Stimulated activated CD8-positive, alpha-beta memory T cell treated with anti-CD3 and anti-CD28 coated beads, Interleukin-15, amount 100 ng/mL, for 48 hours (primary cell): ENCODE measurements at regions not wholly inside any gene's neighbourhood (a gene's known extent, or its start where the extent isn't known, plus 50 kb on each side); places are given as distances from the start of the nearest gene placed in this dataset.
"Not testable (repeated sequence)": the region's sequence is repeated elsewhere in the genome, so short reads cannot be mapped to it uniquely, and the experiment has no call there.

Source experiments
- DNase-seq, 2 donors: peaks; one replicate each; pipeline ENCODE4 v3.0.0-alpha.2; 2020; ENCODE audit warnings: low read depth in 2 of 2

DNA sequence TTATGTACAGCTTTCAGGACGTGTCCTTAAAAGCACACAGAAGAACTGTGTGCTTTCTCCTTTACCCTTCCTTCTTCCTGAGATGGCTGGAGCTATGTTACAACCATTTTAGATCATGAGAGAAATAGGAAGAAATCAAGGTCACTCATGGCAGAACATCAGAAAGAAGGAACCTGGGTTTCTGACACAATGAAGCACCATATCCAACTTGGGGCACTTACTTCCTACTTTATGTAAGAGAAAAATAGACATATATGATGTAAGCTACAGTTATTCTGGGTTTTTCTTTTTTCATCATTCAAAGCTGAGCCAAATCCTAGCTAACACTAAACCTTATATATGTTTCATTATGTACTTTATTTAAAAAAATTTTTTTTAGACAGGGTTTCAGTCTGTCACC, 79.5 kb downstream of the FAM161A start:
- DNase-seq, result no peak

DNA sequence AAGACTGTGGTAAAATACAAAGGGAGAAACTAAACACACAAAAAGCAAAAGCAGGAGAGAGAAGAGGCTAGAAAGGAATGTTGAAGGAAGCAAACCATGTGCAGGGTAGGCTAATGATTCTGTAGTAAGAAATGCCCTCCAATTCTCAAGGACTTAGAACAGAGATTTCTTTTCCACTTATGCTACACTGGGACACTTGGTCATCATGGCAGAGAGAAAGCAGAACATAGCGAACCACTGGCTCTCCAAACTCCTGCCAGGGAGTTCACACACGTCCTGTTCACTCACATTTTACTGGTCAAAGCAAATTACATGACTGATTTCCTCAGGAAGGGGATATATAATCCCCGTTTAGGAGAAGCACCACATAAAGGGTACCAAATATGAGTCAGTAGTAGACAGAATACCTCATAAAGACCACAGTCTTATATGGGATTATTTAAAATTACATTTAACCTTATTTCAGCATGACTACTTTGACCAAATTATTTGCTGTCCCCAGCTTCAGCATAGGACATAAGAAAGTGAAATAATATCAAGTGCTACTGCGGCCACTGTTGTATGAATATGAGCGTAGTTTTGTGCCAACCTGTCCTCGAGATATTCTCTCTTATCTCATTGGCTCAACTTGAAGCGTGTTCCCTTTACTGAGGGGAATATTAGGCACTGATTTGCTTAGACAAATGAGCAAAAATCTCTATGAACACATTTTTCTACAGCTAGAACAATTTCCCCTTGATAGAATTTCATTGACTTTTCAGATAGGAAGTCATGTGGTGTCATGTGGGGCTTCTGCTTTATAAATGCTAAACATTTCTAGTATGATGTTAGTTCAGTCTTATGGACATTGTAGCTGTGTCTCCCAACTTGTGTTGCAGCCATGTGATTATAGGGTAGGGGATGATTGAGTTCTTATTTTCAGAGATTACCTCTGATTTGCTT, 81.7 kb downstream of the FAM161A start:
- no peak for DNase-seq

DNA sequence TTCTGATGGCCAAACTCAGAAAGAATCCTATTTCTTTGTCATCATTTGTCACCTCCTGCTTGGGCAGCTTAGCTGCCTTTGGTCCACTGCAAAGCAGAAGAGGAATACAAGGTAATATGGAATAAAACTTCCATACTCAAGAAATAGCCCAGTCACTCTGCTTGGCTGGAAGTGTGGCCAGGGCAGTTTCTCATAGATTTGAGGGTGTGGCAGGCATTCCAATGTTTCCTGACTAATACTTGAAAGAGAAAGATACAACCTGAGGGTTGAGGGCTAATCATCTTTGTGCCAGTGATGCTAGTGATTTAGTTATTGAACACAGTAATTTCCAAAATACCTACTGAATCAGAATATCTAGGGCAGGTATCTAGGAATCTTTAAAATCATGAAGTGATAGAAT, 83.1 kb downstream of the FAM161A start:
- no peak for DNase-seq

DNA sequence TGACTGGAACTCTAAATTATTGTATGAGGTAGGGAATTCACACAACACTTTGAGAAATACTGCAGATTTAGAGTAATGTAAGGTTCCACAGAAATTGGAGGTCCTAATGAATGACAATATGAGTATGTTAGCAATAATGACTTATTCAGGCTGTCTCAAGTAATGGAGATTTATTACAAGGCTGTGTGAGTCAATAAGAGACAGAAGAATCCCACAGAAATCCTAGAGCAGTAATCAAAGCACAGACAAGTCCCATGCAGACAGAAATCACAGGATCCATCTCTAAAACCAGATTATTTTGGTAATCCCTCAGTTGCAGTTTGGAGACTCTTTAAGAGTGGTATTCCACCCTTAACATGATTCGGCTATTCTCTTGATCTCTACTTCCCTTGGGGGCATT, 83.6 kb downstream of the FAM161A start:
- no peak for DNase-seq

DNA sequence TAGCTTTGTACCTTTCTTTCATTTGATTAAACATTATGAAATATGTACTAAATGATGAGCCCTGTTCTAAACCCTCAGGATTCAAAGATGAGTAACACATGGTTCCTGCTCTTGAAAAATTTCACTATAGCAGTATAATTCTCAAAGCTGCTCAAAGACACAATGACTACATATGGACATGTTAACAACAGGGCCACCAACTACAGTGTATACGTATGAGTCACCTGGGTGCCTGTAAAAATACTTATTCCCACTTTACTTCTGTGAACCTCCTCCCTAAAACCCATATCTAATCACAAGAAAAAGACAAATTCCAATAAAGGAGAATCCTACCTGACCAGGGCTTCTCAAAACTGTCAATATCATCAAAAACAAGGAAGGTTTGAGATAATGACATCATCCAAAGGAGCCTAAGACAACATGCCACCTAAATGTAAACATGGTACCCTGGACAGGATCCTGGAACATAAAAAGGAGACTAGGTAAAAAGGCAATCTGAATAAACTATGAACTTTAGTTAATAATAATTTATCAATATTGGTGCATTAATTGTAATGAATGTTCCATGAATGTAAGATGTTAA, 84.7 kb downstream of the FAM161A start:
- no peak for DNase-seq

DNA sequence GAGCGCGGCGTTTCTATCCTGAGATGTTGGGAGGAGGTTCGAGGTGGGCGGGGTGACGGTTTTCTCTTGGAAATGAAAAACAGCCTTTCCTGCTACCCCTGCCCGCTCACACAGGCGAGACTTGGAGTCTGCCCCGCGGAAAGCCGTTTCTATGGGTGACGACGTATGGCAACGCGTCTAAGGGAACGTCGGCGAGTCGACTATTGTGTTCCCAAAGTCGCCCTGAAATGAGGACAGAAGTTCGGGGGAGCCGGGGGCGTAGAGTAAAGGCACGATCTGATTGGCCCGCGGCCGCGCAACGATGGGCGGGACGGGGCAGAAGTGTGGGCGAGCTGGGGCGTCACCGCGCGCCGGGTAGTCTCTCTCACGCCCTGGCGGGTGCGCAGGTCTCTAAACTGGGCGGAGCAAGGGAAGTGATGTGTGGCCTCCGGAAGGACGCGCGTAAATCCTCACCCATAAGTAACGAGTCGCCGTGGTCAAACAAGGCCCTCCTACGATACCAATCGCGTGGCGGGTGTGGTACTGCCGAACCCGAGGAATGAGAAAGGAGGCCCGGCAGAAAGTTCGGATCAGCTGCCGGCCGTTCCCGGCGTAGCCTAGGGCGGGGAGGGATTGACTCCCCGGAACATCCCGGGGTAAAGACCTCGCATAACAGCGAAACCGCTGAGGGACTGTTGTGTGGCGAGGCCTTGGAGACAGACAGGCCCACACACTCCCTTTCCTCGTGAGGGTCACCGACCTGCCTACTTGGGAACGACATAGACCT, 89.6 kb downstream of the FAM161A start:
- DNase-seq, result peak; percentile 96 to 97

DNA sequence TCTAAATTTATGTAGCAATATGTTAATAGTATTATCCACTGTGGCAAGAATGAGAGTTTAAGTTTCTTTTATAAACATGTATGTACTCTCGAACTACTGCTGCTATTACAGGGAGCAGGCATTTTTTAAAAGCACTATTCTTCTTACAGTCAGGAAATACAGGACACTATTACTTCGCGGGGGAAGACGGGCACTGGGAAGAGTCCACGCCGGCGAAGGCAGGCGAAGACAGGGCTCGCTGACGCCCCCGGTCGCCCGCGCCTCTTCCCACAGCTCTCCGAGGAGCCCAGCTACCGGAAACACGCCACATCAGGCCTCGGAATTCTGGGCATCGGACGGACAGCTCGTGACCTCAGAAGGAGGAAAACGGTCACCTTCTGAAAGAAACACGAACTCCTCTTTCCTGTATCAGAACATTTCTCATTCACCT, 90.2 kb downstream of the FAM161A start:
- DNase-seq, result peak in 1 of 2 donors; percentile 31

DNA sequence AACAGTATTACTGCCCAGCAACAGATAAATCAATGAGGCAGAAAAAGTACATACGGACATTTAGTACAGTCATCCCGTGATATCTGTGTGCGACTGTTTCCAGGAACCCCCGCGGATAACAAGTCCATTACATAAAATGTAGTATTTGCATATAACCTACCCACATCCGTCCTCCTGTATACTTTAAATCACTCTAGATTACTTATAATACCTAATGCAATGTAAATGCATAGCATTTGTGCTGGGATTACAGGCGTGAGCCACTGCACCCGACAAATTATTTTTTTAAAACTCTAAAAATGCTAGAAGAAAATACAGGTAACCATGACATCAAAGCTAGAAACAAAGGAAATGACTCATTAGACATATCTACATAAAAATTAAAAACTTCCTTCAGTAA, 91.6 kb downstream of the FAM161A start:
- peak in 1 of 2 donors; percentile 4 for DNase-seq

DNA sequence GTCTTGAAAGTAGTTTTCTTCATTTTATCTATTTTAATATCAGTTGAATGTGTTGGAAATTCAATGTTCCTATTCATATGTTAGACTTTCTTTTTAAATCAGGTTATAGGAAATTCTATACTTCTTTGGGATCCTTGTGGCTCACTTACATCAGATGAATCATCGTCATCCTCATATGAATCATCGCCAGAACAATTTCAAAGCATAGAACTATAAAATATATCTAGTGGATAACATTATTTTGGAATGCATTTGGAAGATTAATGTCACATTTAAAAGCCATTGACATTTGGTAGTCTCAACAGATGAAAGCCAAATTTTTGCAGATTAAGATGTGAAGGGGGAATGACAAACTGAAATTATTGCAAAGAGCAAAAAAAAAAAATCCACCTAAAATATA, 94.1 kb downstream of the FAM161A start:
- DNase-seq, result no peak

DNA sequence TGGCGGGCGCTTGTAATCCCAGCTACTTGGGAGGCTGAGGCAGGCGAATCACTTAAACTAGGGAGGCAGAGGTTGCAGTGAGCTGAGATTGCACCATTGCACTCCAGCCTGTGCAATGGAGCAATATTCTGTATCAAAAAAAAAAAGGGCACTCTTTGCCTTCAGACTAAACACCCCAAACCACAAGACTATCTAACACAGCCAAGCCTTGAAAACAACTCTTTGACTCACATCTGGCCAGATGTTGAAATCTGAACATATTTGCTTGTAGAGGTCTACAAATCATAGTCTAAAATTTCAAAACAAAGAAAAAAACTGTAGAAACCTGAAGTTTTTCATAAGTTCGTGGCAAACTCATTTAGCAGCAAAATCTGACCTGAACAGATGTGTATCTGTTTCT, 94.9 kb downstream of the FAM161A start:
- DNase-seq, result no peak

DNA sequence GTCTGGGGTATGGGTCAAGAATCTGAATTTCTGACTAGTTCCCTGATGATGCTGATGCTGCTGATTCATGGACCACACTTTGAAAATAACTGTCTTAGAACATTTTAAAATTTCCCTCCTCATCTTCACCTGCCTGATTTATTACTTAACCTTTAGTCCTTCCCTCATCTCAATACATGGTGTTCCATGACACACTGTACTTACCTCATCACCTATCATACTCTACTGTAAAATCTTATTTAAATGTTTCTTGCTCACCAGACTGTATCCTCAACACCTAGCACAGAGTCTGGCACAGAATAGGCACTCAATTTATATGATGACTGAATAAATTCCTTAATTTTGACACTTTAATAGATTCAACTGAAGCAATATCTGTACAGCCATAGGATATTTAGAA, 95.7 kb downstream of the FAM161A start:
- DNase-seq, result no peak

DNA sequence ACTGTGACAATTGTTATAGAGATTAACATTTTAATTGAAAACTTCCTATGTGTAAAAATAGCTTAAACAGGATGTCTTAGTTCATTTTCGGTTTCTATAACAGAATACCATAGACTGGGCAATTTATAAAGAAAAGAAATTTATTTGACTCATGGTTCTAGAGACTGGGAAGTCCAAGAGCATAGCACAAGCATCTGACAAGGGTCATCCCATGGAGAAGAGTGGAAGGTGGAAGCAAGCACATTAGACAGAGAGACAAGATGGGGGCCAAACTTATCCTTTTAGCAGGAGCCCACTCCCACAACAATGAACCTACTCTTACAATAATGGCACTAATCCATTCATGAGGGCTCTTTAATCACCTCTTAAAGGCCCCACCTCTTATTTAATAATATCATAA, 100.3 kb downstream of the FAM161A start:
- DNase-seq, result no peak

DNA sequence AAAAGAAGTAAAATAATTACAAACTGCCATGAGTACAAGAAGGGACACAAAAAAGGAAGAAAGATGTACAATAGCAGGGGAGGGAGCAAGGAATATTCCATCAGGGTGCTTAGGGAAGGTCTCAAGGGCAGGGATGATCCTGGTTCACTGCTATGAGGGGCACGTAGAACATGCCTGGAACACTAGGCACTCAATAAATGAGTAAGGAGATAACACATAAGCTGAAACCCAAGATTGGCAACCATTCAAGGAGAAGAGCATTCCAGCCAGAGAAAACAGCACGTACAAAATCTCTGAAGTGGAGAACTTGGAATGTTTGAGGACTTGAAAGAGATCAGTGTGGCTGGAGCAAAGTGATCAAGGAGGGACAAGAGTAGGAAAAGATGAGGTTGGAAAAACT, 103.2 kb downstream of the FAM161A start:
- DNase-seq, result no peak

DNA sequence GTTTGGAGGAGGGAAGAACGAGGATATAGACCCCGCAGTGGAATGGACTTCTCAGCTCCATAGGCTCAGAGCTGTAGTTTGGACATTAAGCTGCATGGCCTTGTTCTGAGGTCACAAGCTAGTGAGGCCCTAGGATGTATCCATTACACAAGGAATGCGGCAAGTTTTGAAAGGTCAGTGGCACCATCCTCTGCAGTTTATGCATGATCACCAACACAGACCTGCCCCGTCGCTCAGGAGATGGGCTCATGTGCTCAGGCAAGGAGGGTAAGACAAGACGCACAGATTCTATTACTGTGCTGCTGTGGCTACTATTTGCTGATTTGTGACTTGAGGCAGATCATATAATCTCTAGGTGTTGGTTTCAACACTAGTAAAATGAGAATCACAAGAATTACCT, 110.9 kb downstream of the FAM161A start:
- no peak for DNase-seq

DNA sequence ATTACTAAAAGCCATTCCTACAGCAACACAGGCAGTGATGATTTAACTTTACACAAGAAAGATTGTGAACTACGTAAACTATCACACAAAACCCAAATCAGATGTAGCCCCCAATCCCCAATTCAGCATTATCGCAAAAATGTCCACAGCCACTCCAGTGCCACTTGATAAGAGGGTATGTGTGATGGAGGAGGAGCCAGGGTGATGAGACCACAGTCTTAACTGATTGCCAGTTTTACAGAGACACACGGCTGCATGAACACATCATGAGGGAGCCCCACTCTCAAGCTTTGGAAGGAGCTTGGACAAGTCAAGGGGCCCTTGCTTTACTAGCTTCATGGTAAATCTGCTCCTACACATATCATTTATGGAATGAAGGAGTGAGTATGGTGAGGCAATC, 116.0 kb downstream of the FAM161A start:
- DNase-seq, result no peak

DNA sequence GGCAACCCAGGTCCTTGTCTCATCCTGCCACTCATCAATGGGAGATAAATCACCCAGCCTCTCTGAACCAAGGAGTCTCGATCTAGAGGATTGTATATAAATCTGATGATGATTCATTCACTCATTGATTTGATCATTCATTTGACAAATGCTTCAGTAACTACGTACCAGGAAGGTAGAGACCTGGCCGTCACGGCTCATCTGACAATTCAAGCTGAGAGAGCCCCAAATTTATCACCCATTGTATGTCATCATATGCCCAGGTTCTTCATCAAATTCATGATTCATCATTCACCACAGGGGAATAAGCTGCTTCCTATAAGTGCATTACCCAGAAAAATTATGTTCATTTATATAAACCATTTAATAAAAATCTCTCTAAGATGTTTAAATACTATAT, 116.9 kb downstream of the FAM161A start:
- no peak for DNase-seq

DNA sequence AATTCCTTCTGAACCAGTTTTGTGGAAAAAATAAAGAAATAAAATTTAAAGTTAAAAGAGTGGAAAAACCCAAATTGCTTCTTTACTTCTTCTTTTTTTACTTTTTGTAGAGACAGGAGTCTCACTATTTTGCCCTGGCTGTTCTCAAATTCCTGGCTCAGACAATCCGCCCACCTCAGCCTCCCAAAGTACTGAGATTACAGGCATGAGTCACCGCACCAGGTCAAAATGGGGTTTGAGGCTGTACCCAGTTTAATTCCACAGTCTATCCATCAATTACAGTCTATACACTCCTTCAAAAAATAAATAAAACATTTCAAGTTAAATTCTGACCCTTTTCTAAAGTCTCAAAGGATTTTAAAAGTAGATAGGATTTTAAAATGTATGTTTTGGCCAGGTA, 120.3 kb downstream of the FAM161A start:
- DNase-seq, result no peak

DNA sequence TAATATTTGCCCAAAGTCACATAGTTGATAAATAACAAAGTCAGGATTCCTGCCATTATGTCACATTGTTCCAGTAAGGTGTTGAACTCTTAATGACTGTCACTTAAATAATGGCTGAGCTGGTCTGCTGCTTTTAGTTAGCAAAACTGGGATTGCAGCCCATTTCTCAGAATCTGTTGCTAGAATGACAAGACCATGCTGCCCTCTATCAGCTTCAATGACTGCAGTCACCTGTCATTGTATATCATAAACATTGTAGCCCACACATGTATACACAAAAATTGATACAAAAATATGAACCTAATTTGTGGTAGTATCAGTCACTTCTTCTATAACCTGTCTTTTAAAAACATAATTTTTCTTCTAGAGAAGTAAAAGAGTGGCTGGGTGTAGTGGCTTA, 121.1 kb downstream of the FAM161A start:
- no peak for DNase-seq

DNA sequence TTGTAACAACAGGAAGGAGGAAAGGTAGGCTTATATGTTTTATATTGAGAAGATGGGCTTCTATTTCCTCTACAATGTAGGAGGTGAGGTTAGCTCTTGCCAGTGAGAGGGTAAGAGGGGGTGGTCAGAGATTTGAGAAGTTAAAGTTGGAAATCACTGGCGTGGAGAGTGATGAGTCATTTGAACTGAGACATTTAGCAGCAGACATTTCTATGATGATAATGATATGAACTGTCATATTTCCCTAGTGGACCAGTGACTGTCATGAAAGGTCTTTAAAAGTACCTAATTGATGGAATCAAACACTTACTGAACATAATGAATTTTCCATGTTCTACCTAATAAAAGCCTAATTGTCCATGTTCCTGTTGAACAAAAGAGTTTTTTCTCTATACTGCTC, 126.1 kb downstream of the FAM161A start:
- DNase-seq, result no peak

DNA sequence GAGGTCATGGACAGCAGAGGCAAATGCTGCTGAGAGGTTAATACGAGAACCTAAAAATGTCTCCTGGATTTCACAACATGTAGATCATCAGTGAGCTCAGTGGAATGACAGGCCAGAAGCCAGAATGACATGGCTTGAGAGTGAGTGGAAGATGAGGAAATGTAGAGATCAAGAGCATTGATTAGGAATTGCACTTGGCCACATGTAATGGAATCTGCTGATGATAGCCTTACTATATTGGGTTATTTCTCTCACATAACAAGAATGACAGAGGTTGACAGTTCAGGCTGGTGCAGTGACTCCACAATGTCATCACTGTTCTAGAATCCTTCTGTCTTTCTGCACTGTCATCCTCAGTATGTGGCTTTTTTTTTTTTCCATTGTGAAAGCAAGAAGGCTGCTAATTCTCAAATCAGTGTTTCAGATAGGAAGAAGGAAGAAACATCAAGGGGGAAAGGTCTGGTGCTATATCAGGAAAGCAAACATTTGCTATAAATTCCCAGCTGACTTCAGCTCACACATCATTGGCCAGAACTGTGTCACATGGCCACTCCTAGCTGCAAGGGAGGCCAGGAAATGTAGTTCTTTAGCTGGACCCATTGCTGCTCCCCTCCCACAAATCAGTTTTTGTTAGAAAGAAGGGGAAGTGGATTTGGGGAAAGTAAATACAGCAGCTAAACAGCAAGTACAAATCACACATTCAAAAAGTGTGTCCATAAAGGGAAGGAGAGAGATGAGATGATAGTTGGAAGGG, 127.2 kb downstream of the FAM161A start:
- DNase-seq, result no peak

DNA sequence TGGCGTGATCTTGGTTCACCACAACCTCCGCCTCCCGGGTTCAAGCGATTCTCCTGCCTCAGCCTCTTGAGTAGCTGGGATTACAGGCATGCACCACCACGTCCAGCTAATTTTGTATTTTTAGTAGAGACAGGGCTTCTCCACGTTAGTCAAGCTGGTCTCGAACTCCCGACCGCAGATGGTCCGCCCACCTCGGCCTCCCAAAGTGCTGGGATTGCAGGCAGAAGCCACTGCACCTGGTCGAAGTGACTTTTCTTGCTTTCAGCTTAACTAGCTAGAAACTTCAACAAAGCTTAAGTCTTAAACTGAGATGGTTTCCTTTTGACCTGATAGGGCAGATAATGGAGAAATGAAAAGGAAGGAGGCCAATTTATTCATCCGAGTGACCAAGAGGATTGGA, 130.5 kb downstream of the FAM161A start:
- DNase-seq, result not testable (repeated sequence)

DNA sequence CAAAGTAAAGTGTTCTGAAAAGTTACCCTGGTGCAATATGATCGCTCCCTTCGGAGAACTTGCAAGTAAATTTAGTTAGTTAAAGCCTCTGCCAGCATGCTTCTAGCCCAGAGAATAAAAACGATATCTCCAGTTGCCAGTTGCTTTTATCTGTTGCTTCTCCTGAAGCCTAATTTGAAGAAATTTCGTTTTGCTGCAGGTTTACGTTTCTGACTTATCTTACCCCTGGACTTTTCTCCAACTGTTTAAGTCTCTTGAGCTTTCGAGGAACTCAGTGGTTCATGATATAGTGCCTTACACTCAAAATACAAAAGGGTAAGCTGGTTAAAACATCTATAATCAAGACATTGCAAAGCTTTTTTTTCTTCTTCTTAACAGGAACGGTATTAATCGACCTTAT, 131.1 kb downstream of the FAM161A start:
- no peak for DNase-seq
